SU-DHL-6 (cell line): ENCODE measurements at regions not wholly inside any gene's neighbourhood (a gene's known extent, or its start where the extent isn't known, plus 50 kb on each side); places are given as distances from the start of the nearest gene placed in this dataset.

Experiments
- CTCF ChIP-seq: fragments of 200-600 bp; sonication (generic); IDR thresholded peaks from one replicate; pipeline ENCODE4 v1.5.1; 2017; ENCODE audit warnings: antibody characterized with exemption, mild to moderate bottlenecking, low read length, moderate library complexity; ENCODE audit not compliant: insufficient read depth, poor library complexity, severe bottlenecking
- EZH2phosphoT487 ChIP-seq: fragments of 200-600 bp; sonication (generic), shearing (Covaris generic); conservative IDR thresholded peaks from 2 replicates; pipeline ENCODE4 v1.6.1; 2018; ENCODE audit warnings: mild to moderate bottlenecking, antibody characterized with exemption, low read length, moderate library complexity, mixed read lengths

GRCh38 chr6:4281341-4282293 is 146.2 kb upstream of the ECI2 start:
- TF ChIP-seq CTCF (no peak), EZH2phosphoT487 (no peak)
